ENCODE measurements at regions not wholly inside any gene's neighbourhood (a gene's known extent, or its start where the extent isn't known, plus 50 kb on each side); places are given as distances from the start of the nearest gene placed in this dataset.

- POLR2A ChIA-PET = no interaction called here
- Histone ChIP-seq H4K20me1 (ENCODE audit: insufficient read depth) (no peaks in the 10 kb centered on the region), H3K4me2 (ENCODE audit: low read length) (no peak overlapping the region), H3K4me3 (replicated peaks in 1 of 2; ENCODE audit: low read depth in 1 of 2, low read length in 2 of 2) (no peak overlapping the region), H3K27me3 (ENCODE audit: insufficient read depth, low read length) (no peaks in the 10 kb centered on the region), H3K9me3 (ENCODE audit: control insufficient read depth in 1 of 2, insufficient read depth in 1 of 2, low read depth in 1 of 2, low read length in 2 of 2) (peaks cover 9 to 19% of the 10 kb centered on the region in 2 experiments; a peak in 2 of 4 replicates), H3K9ac (ENCODE audit: low read length) (no peak overlapping the region), H3K79me2 (ENCODE audit: insufficient read depth, low read length) (no peaks in the 10 kb centered on the region), H3K27ac (ENCODE audit: low read depth, low read length) (no peak overlapping the region), H3K36me3 (ENCODE audit: control insufficient read depth in 1 of 2, insufficient read depth in 2 of 2, low read length in 2 of 2) (no peaks in the 10 kb centered on the region), H2AFZ (ENCODE audit: low read depth, low read length, poor library complexity, severe bottlenecking) (no peak overlapping the region), H3K4me1 (ENCODE audit: control insufficient read depth in 1 of 2, insufficient read depth in 2 of 2, low read length in 2 of 2) (no peaks in the 10 kb centered on the region), H3K9me2 (ENCODE audit: insufficient read depth) (no peaks in the 10 kb centered on the region)
- CTCF ChIA-PET = no interaction called here
- DNase-seq (ENCODE audit: low read depth, low spot score) = no peak
- RAD21 ChIA-PET (ENCODE audit: low non-redundant PET in 1 of 2, low total read pairs in 2 of 2, uncharacterized antibody in 2 of 2, unreplicated experiment in 2 of 2) = no interaction called here
- intact Hi-C loops (cut with micrococcal nuclease) = no loop called here
- ATAC-seq = no peak
- TF ChIP-seq REST (IDR thresholded peaks at IDR 0.05; ENCODE audit: low read depth) (no peak), RAD21 (IDR thresholded peaks at IDR 0.05; ENCODE audit: low read depth) (no peak), ZNF274 (IDR thresholded peaks at IDR 0.05; ENCODE audit: low read depth, low read length) (no peak), ELF1 (IDR thresholded peaks at IDR 0.05; ENCODE audit: borderline replicate concordance, low read depth) (no peak), JUND (IDR thresholded peaks at IDR 0.05) (no peak), POLR2A (IDR thresholded peaks at IDR 0.05; ENCODE audit: borderline replicate concordance, extremely low read depth, insufficient read depth, insufficient read length) (no peak)
- TF ChIP-seq, protein P1, sequence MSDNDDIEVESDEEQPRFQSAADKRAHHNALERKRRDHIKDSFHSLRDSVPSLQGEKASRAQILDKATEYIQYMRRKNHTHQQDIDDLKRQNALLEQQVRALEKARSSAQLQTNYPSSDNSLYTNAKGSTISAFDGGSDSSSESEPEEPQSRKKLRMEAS (IDR thresholded peaks at IDR 0.05) = no peak
- BruUV-seq (replicated peaks) = no TSS peak
Observed at GRCh38 chr7:53812135-53812534, 730.0 kb upstream of the VSTM2A start.

GRCh38 chr7:53835301-53835700, 706.9 kb upstream of the VSTM2A start:
- Histone ChIP-seq H4K20me1 (ENCODE audit: insufficient read depth) (no peaks in the 10 kb centered on the region), H3K9me2 (ENCODE audit: insufficient read depth) (no peaks in the 10 kb centered on the region), H3K79me2 (ENCODE audit: insufficient read depth, low read length) (no peaks in the 10 kb centered on the region), H3K4me2 (ENCODE audit: low read length) (no peak overlapping the region), H3K27me3 (ENCODE audit: insufficient read depth, low read length) (no peaks in the 10 kb centered on the region), H3K4me3 (replicated peaks in 1 of 2; ENCODE audit: low read depth in 1 of 2, low read length in 2 of 2) (no peak overlapping the region), H3K27ac (ENCODE audit: low read depth, low read length) (no peak overlapping the region), H3K9me3 (ENCODE audit: control insufficient read depth in 1 of 2, insufficient read depth in 1 of 2, low read depth in 1 of 2, low read length in 2 of 2) (peaks cover 0 to 24% of the 10 kb centered on the region in 2 experiments; a peak in 3 of 4 replicates), H2AFZ (ENCODE audit: low read depth, low read length, poor library complexity, severe bottlenecking) (no peak overlapping the region), H3K36me3 (ENCODE audit: control insufficient read depth in 1 of 2, insufficient read depth in 2 of 2, low read length in 2 of 2) (no peaks in the 10 kb centered on the region), H3K9ac (ENCODE audit: low read length) (no peak overlapping the region), H3K4me1 (ENCODE audit: control insufficient read depth in 1 of 2, insufficient read depth in 2 of 2, low read length in 2 of 2) (no peaks in the 10 kb centered on the region)
- ChIA-PET RAD21 (ENCODE audit: low non-redundant PET in 1 of 2, low total read pairs in 2 of 2, uncharacterized antibody in 2 of 2, unreplicated experiment in 2 of 2) (no interaction called here), POLR2A (no interaction called here), CTCF (no interaction called here)
- ATAC-seq (no peak), DNase-seq (ENCODE audit: low read depth, low spot score) (no peak)
- intact Hi-C loops (cut with micrococcal nuclease) = no loop called here
- TF ChIP-seq JUND (IDR thresholded peaks at IDR 0.05) (no peak), RAD21 (IDR thresholded peaks at IDR 0.05; ENCODE audit: low read depth) (no peak), YY1 (IDR thresholded peaks at IDR 0.05; ENCODE audit: extremely low read depth, insufficient replicate concordance, low read depth, low read length) (no peak)
- TF ChIP-seq, protein P1 (IDR thresholded peaks at IDR 0.05) = no peak
- no TSS peak for BruUV-seq (replicated peaks)

Measured in HCT116 (cell line).